ENCODE measurements at regions not wholly inside any gene's neighbourhood (a gene's known extent, or its start where the extent isn't known, plus 50 kb on each side); places are given as distances from the start of the nearest gene placed in this dataset.

DNA sequence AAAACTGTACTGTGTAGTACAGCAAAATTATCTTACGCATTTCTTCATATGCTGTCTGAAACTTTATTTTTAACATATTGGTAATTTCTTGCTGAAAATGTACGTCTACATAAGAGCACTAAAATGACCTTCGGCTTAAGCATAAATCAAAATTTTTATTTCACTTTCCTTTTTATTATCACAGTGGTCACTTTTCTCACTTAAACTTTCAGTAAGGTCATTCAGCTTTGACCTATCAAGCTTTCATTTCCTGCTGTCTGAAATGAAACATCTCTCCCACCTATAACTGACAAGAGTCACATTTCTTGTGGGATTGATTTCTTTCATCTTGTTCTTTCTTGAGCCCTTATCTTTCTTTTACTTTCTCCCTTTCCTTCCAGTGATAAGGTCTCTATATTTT is 2212.7 kb upstream of the PCDH20 start:
- Histone ChIP-seq H3K36me3 (ENCODE audit: insufficient read depth) (no peaks in the 10 kb centered on the region), H3F3A (replicated peaks; ENCODE audit: low read depth) (no peaks in the 10 kb centered on the region), H4K20me1 (replicated peaks; ENCODE audit: insufficient read depth) (no peaks in the 10 kb centered on the region), H2AFZ (no peak overlapping the region), H3K9me2 (ENCODE audit: insufficient read depth) (no peaks in the 10 kb centered on the region), H3K4me2 (no peak overlapping the region), H3K79me2 (replicated peaks; ENCODE audit: insufficient read depth) (no peaks in the 10 kb centered on the region), H3K4me3 (no peak overlapping the region), H3K27me3 (ENCODE audit: insufficient read depth) (no peaks in the 10 kb centered on the region), H3K27ac (ENCODE audit: low read depth) (no peak overlapping the region), H3K4me1 (ENCODE audit: insufficient read depth) (no peaks in the 10 kb centered on the region)
- no peaks in the 10 kb centered on the region for H3K9me3 Mint-ChIP-seq
- no peak for DNase-seq (ENCODE audit: low spot score)
- no peak overlapping the region for H3K4me3 Mint-ChIP-seq
- H3K27ac Mint-ChIP-seq = no peak overlapping the region
- no peak for ATAC-seq
- H3K27me3 Mint-ChIP-seq (ENCODE audit: insufficient read depth, low read depth, poor library complexity) = no peaks in the 10 kb centered on the region
- H3K36me3 Mint-ChIP-seq (ENCODE audit: low read depth) = no peaks in the 10 kb centered on the region
- TF ChIP-seq JUNB (IDR thresholded peaks at IDR 0.05; ENCODE audit: unreplicated experiment) (no peak), NANOG (IDR thresholded peaks at IDR 0.05; ENCODE audit: borderline replicate concordance) (no peak), ZNF114 (CRISPR knock-in tag; IDR thresholded peaks at IDR 0.05) (no peak), ZNF331 (CRISPR knock-in tag; IDR thresholded peaks at IDR 0.05; ENCODE audit: low read depth) (no peak)
- TF ChIP-seq, protein P1, sequence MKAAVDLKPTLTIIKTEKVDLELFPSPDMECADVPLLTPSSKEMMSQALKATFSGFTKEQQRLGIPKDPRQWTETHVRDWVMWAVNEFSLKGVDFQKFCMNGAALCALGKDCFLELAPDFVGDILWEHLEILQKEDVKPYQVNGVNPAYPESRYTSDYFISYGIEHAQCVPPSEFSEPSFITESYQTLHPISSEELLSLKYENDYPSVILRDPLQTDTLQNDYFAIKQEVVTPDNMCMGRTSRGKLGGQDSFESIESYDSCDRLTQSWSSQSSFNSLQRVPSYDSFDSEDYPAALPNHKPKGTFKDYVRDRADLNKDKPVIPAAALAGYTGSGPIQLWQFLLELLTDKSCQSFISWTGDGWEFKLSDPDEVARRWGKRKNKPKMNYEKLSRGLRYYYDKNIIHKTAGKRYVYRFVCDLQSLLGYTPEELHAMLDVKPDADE (IDR thresholded peaks at IDR 0.05) = no peak
- H3K4me1 Mint-ChIP-seq = no peaks in the 10 kb centered on the region

DNA sequence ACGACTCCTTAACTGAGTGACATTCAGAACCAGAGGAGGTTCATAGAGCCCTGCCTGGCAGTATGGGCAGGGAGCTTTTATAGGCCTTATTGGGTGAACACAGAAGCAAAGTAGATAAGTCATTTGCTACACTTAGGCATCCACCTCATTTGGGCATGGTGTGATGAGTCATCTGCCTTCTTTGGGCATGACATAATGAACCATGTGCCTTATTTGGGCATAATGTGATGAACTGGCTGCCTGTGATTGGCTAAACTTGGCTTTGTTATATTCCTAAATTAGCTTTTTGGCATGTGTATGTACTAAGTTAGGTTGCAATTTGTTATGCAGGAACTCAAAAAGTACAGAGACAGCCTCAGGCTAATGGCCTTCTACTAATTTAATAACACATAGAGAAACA is 2210.2 kb upstream of the PCDH20 start:
- H3K9me3 Mint-ChIP-seq = no peaks in the 10 kb centered on the region

More for the DNA sequence above, 2210.2 kb upstream of the PCDH20 start:
- H3K4me1 Mint-ChIP-seq = no peaks in the 10 kb centered on the region
- ATAC-seq = no peak
- H4K20me1 ChIP-seq (replicated peaks; ENCODE audit: insufficient read depth) = no peaks in the 10 kb centered on the region
- H3F3A ChIP-seq (replicated peaks; ENCODE audit: low read depth) = no peaks in the 10 kb centered on the region
- H3K27me3 Mint-ChIP-seq (ENCODE audit: insufficient read depth, low read depth, poor library complexity) = peaks cover 2% of the 10 kb centered on the region
- H3K9me2 ChIP-seq (ENCODE audit: insufficient read depth) = no peaks in the 10 kb centered on the region
- H3K27ac Mint-ChIP-seq = no peak overlapping the region
- peak; percentile 4 for DNase-seq (ENCODE audit: low spot score)
- no peak overlapping the region for H2AFZ ChIP-seq
- no peak overlapping the region for H3K4me2 ChIP-seq
- H3K4me3 Mint-ChIP-seq = no peak overlapping the region
- no peaks in the 10 kb centered on the region for H3K79me2 ChIP-seq (replicated peaks; ENCODE audit: insufficient read depth)
- no peaks in the 10 kb centered on the region for H3K36me3 ChIP-seq (ENCODE audit: insufficient read depth)
- H3K4me1 ChIP-seq (ENCODE audit: insufficient read depth) = no peaks in the 10 kb centered on the region
- H3K36me3 Mint-ChIP-seq (ENCODE audit: low read depth) = no peaks in the 10 kb centered on the region
- TF ChIP-seq EZH2 (IDR thresholded peaks at IDR 0.05; ENCODE audit: low read depth, unreplicated experiment) (no peak), JUNB (IDR thresholded peaks at IDR 0.05; ENCODE audit: unreplicated experiment) (no peak), CREB1 (CRISPR knock-in tag; IDR thresholded peaks at IDR 0.05; ENCODE audit: low read depth) (no peak), STAT1 (IDR thresholded peaks at IDR 0.05; ENCODE audit: unreplicated experiment) (no peak)
- TF ChIP-seq, protein P2, sequence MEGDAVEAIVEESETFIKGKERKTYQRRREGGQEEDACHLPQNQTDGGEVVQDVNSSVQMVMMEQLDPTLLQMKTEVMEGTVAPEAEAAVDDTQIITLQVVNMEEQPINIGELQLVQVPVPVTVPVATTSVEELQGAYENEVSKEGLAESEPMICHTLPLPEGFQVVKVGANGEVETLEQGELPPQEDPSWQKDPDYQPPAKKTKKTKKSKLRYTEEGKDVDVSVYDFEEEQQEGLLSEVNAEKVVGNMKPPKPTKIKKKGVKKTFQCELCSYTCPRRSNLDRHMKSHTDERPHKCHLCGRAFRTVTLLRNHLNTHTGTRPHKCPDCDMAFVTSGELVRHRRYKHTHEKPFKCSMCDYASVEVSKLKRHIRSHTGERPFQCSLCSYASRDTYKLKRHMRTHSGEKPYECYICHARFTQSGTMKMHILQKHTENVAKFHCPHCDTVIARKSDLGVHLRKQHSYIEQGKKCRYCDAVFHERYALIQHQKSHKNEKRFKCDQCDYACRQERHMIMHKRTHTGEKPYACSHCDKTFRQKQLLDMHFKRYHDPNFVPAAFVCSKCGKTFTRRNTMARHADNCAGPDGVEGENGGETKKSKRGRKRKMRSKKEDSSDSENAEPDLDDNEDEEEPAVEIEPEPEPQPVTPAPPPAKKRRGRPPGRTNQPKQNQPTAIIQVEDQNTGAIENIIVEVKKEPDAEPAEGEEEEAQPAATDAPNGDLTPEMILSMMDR (conservative IDR thresholded peaks at IDR 0.05; ENCODE audit: low read depth in 2 of 2) = no peak
- TF ChIP-seq, protein P3, sequence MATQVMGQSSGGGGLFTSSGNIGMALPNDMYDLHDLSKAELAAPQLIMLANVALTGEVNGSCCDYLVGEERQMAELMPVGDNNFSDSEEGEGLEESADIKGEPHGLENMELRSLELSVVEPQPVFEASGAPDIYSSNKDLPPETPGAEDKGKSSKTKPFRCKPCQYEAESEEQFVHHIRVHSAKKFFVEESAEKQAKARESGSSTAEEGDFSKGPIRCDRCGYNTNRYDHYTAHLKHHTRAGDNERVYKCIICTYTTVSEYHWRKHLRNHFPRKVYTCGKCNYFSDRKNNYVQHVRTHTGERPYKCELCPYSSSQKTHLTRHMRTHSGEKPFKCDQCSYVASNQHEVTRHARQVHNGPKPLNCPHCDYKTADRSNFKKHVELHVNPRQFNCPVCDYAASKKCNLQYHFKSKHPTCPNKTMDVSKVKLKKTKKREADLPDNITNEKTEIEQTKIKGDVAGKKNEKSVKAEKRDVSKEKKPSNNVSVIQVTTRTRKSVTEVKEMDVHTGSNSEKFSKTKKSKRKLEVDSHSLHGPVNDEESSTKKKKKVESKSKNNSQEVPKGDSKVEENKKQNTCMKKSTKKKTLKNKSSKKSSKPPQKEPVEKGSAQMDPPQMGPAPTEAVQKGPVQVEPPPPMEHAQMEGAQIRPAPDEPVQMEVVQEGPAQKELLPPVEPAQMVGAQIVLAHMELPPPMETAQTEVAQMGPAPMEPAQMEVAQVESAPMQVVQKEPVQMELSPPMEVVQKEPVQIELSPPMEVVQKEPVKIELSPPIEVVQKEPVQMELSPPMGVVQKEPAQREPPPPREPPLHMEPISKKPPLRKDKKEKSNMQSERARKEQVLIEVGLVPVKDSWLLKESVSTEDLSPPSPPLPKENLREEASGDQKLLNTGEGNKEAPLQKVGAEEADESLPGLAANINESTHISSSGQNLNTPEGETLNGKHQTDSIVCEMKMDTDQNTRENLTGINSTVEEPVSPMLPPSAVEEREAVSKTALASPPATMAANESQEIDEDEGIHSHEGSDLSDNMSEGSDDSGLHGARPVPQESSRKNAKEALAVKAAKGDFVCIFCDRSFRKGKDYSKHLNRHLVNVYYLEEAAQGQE (IDR thresholded peaks at IDR 0.05; ENCODE audit: unreplicated experiment) = no peak
- no peak overlapping the region for H3K4me3 ChIP-seq
- no peaks in the 10 kb centered on the region for H3K27me3 ChIP-seq (ENCODE audit: insufficient read depth)
- H3K27ac ChIP-seq (ENCODE audit: low read depth) = no peak overlapping the region

All from GM23338 (cell line).